ENCODE measurements at regions not wholly inside any gene's neighbourhood (a gene's known extent, or its start where the extent isn't known, plus 50 kb on each side); places are given as distances from the start of the nearest gene placed in this dataset.

DNA sequence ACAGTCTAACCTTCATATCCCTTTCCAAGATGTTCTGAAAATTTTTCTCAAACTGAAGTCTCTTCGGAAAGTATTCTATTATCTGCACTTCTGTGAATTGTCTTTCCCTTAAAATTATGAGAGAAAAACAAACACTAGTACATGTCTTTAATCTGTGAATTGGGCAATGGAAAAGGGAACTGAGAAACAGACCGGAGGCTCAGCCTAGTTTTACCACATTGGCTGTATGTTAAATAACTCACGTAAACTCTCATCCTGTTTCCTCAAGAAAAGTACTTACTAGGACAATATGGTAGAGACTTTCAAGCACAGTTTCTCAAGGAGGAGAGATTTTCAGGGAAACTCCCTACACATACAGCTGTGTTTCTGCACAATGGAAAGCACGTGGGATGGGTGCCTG, 982.2 kb upstream of the SEMA6D start:
- no peak for DNase-seq

DNA sequence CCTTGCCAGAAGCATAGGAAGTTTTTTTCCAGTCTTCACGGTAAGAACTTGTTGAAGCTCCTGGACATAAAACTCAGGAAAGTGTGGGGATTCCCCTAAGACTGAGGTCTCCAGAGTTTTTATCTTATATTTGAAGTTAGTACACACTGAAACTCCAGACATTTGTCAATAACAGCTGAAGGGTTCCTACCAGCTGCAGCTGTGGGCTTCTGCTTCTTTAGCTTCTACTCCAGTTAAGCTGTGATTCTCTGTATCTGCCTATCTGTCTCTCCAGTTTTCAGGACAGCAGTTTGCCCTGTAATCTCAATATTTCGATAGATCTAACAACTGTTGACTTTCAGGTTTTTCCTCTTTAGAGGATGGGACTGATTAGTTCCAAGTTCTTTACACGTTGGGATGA, 966.0 kb upstream of the SEMA6D start:
- DNase-seq = no peak

DNA sequence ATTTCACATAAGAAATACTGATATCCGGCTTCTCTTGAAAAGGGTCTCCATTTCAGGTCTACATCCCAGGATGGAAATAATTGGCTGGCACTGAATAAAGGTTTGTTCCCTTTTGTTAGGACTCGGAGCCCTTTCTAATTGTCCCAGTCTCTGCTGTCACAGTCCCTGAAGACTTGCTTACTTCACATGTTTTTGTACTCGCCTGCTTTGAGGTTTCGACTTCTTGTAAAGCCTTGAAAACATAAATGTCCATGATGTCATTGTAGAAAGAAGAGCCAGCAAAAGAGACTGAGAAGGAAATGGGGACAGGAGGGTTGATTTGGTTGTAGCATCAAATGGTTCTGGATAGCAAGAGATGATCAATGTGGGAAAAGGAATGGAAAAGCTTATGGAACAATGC, 963.4 kb upstream of the SEMA6D start:
- DNase-seq = no peak

DNA sequence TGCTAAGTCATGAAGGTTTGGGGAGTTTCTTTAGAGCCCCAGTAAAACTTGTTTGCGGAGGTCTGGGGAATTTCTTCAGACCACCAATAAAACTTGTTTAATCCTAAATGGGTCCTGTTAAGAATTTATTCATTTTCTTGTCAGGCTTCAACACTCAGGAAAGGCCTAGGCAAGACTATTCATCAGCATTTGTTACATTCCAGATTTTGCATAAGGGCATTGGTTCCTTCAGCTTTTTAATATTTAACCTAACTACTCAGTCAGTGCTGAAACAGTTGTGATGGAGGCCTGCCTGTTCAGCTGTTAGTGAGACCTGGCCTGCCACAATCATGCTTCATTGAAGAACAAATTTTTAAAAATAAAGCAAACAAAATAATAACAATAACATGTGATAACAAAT, 954.2 kb upstream of the SEMA6D start:
- no peak for DNase-seq

- no peak for DNase-seq
These were observed 952.5 kb upstream of the SEMA6D start for GRCh38 chr15:46764851-46765250.

GRCh38 chr15:46766021-46766420, 951.3 kb upstream of the SEMA6D start:
- DNase-seq = no peak

DNA sequence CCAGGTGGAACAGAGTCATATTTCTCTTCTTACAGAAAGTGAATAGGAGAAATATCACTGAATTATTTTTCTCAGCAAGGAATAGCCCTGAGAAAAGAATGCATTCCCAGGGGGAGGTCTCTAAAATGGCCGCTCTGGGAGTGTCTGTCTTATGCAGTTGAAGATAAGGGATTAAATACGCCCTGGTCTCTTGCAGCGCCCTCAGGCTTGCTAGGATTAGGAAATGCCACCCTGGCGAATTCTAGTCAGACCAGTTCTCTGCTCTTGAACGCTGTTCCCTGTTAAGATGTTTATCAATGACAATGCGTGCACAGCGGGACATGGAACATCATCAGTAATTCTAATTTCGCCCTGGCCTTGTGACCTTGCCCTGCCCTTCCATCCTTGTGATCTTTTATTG, 949.0 kb upstream of the SEMA6D start:
- no peak for DNase-seq

GRCh38 chr15:46773016-46773415, 944.3 kb upstream of the SEMA6D start:
- no peak for DNase-seq

- DNase-seq = no peak
These were observed 938.4 kb upstream of the SEMA6D start for GRCh38 chr15:46778876-46779275.

DNA sequence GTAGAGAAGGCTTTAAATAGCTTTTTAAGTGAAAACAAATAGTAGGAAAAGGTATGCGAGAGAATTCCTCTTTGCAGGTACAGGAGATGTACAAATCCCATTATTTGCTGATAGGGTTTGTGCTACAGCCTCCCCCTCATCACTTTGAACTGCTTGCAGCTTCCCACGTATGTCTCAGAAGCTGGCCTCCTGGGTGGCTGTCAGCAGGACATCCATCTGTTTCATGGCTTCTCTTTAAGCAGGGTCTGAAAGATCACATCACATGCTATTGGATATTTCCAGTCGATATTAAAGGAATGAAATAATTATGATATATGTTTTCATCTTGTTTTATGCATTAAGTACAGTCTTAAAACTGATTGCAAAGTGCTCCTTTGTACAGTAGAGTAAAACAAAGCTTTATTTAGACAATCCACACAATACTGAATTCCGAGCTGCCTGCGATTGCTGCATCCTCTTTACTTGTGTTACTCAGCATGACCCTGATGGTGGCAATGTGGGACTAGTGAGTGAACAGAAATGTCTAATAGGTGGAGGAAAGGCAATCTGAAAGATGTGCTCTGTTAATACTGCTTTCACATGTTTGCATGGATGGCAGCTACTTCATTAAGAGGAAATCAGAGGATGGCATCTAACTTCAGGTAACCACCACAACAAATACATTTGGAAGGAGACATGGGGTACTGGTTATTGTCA, 930.6 kb upstream of the SEMA6D start:
- no peak for DNase-seq

DNA sequence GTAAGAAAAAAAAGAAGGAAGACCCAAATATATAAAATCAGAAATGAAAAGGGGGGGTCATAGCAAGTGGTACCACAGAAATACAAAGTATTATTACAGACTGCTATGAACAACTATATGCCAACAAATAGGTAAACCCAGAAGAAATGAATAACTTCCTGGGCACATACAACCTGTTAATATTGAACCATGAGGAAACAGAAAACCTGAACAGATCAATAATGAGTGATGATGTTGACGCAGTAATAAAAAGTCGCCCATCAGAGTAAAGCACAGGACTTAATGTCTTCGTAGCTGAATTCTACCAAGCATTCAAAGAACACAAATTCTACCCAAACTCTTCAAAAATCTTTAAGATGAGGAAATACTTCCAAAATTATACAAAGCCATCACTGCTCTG, 921.6 kb upstream of the SEMA6D start:
- DNase-seq = no peak

- DNase-seq = no peak
These were observed 908.5 kb upstream of the SEMA6D start for GRCh38 chr15:46808834-46809233.

DNA sequence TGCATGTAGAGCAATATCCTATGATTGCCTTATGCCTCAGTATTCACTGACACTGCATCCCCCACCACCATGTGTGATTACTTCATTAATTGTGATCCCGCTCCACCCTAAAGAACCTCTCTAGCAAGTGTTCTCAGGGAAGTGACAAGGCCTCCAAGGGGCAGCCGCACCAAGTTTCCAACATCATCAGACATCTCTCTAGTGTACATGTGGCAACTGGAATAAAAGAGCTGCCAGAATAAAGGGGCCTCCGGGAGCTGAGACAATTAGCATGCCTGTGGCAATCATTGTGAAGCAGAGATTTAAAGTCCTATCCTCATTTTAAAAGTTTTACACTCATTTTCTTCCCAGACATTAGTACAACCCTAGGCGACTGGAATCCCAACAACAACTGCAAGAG, 902.1 kb upstream of the SEMA6D start:
- no peak for DNase-seq

DNA sequence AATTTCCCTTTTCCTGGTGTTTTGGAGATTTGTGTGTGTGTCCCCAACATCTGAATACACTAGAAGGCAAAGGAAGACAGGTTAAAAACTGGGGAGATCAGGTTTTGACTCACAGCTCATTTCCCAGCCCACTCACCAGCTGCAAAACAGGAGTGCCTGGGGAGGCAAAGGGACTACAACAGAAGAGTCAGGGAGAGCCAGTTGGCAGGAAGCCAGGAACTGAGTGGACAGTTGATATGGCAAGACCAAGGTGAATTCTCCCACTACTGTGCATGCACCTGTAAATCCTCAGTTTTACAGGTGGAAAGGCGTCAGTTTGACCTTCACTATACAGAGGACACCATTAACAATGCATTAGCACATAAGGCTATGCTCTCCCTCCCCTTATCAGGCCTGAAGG, 901.5 kb upstream of the SEMA6D start:
- DNase-seq = no peak

- no peak for DNase-seq
These were observed 868.6 kb upstream of the SEMA6D start for GRCh38 chr15:46848704-46849103.

- no peak for DNase-seq
These were observed 863.7 kb upstream of the SEMA6D start for GRCh38 chr15:46853600-46853999.

DNA sequence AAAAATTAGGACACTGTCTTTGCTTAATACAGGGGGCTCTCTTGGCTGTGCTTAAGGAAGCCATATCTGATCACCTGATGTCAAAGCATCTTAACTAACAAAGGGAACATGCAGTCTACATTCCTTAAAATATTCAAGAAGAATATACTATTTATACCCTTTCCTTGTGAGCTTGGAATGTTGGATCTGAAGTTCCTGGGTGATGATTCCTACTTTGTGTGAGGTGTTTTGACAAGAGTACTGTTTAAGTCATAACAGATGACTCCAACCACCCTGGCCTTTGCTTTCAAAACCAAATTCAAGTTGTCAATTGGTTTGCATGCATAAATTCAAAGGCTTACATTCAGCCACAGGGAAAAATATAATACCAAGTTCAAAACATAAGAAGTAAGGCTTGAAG, 862.7 kb upstream of the SEMA6D start:
- DNase-seq = no peak

DNA sequence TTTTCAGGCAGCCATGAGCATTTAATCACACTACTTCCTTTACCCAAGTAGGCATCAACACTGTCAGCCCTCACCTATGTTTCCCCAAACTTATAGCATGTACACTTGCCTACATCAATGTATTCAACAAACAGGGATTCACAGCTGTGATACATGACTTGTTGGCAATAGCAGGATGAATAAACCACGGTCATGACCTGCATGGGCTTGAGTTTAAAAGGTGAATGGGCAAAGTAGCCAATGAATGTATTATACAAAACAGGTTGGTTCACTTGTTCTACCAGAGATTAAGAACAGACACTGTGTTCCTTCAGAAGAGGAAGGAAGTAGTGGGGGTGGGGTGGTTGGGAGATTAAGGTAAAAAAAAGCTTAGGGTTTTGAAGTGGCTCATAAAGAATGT, 861.9 kb upstream of the SEMA6D start:
- DNase-seq = no peak

GRCh38 chr15:46856839-46857502, 860.3 kb upstream of the SEMA6D start:
- no peak for DNase-seq

DNA sequence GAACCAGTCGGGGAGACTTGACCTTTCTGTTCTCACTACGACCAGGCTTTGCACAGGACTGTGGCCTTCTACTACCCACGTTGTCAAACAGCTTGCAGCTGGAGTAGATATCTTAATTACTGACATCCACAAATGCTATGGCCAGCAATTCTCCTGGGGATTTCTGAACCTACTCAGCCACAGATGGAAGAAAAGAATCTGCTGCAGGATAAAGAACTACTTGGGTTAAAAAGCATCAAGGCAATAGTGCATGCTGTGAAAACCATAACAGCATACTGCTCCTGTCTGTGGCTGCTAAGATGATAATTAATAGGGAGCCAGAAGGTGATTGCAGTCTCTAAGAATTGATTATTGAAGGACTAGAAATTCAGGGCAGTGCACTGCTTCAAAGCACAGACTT, 859.2 kb upstream of the SEMA6D start:
- no peak for DNase-seq

DNA sequence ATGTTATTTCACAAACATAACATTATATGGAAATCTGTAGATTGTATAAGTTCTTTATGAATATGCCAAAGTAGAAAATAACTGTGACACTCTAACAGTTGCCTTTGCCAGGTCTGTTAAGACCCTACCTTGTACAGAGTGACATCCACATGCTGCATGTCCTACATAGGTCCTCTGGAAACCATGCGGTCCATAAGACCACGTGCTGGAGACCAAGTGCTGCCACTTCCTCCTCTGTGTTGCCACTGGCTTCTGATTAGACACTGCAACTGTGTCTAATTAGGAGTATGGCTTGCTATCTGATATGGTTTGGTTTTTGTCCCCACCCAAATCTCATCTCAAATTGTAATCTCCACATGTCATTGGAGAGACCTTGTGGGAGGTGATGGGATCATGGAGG, 855.5 kb upstream of the SEMA6D start:
- DNase-seq = no peak

- DNase-seq = no peak
These were observed 852.1 kb upstream of the SEMA6D start for GRCh38 chr15:46865155-46865554.

GRCh38 chr15:46872286-46872980, 844.9 kb upstream of the SEMA6D start:
- DNase-seq = no peak

- no peak for DNase-seq
These were observed 844.3 kb upstream of the SEMA6D start for GRCh38 chr15:46872981-46873330.
